GM23338 (cell line): ENCODE measurements at regions not wholly inside any gene's neighbourhood (a gene's known extent, or its start where the extent isn't known, plus 50 kb on each side); places are given as distances from the start of the nearest gene placed in this dataset.

ENCODE experiments used
- ATAC-seq: fragments of 200-7000 bp; cut with Tn5 transposase; 3 replicates; pipeline ENCODE4 v1.9.1; 2020
- DNase-seq: peaks from one replicate; pipeline ENCODE4 v3.0.0-alpha.2; 2015; ENCODE audit warnings: low spot score
- H2AFZ ChIP-seq: fragments of 200-600 bp; sonication (generic); 2 replicates; pipeline ENCODE4 v1.8.0; 2016; ENCODE audit warnings: antibody characterized with exemption, mild to moderate bottlenecking, moderate library complexity
- H3F3A ChIP-seq: fragments of 200-600 bp; sonication (generic); replicated peaks from 2 replicates; pipeline ENCODE4 v1.8.0; 2017; ENCODE audit warnings: antibody characterized with exemption, mixed run types, low read depth
- H3K27ac ChIP-seq: fragments of 200-600 bp; sonication (generic); 2 replicates; pipeline ENCODE4 v1.6.1; 2016; ENCODE audit warnings: low read depth
- H3K27me3 ChIP-seq: fragments of 200-600 bp; sonication (generic); 2 replicates; pipeline ENCODE4 v1.8.0; 2016; ENCODE audit warnings: mild to moderate bottlenecking, mixed run types, moderate library complexity; ENCODE audit not compliant: insufficient read depth
- H3K36me3 ChIP-seq: fragments of 200-600 bp; sonication (generic); 2 replicates; pipeline ENCODE4 v1.8.0; 2016; ENCODE audit warnings: mild to moderate bottlenecking; ENCODE audit not compliant: insufficient read depth
- H3K4me1 ChIP-seq: fragments of 200-600 bp; sonication (generic); 2 replicates; pipeline ENCODE4 v1.8.0; 2016; ENCODE audit warnings: mild to moderate bottlenecking, moderate library complexity; ENCODE audit not compliant: insufficient read depth
- H3K4me2 ChIP-seq: fragments of 200-600 bp; sonication (generic); 2 replicates; pipeline ENCODE4 v1.7.1; 2017; ENCODE audit warnings: mixed run types
- H3K4me3 ChIP-seq: fragments of 200-600 bp; sonication (generic); 2 replicates; pipeline ENCODE4 v1.6.1; 2016; ENCODE audit warnings: mixed run types
- H3K79me2 ChIP-seq: fragments of 200-600 bp; sonication (generic); replicated peaks from 2 replicates; pipeline ENCODE4 v1.8.0; 2017; ENCODE audit warnings: mild to moderate bottlenecking; ENCODE audit not compliant: insufficient read depth
- H3K9me2 ChIP-seq: fragments of 200-600 bp; sonication (generic); 2 replicates; pipeline ENCODE4 v1.8.0; 2017; ENCODE audit not compliant: insufficient read depth
- H4K20me1 ChIP-seq: fragments of 200-600 bp; sonication (generic); replicated peaks from 2 replicates; pipeline ENCODE4 v1.8.0; 2017; ENCODE audit warnings: mild to moderate bottlenecking; ENCODE audit not compliant: insufficient read depth
- H3K27ac Mint-ChIP-seq: 2 replicates; pipeline ENCODE4 v1.8.0; 2020; ENCODE audit warnings: inconsistent platforms, mild to moderate bottlenecking, moderate library complexity, mixed read lengths
- H3K27me3 Mint-ChIP-seq: 3 replicates; pipeline ENCODE4 v1.8.0; 2022; ENCODE audit warnings: low read depth, mild to moderate bottlenecking, moderate library complexity, mixed read lengths, inconsistent platforms; ENCODE audit not compliant: insufficient read depth, poor library complexity
- H3K36me3 Mint-ChIP-seq: 3 replicates; pipeline ENCODE4 v1.8.0; 2021; ENCODE audit warnings: low read depth, mild to moderate bottlenecking, inconsistent platforms, moderate library complexity, mixed read lengths
- H3K4me1 Mint-ChIP-seq: 3 replicates; pipeline ENCODE4 v1.8.0; 2020; ENCODE audit warnings: mild to moderate bottlenecking, inconsistent platforms, mixed read lengths
- H3K4me3 Mint-ChIP-seq: 3 replicates; pipeline ENCODE4 v1.8.0; 2021; ENCODE audit warnings: moderate library complexity, mild to moderate bottlenecking, inconsistent platforms, mixed read lengths
- H3K9me3 Mint-ChIP-seq: 3 replicates; pipeline ENCODE4 v1.8.0; 2020; ENCODE audit warnings: moderate library complexity, mild to moderate bottlenecking, inconsistent platforms, mixed read lengths
- CREB1 ChIP-seq: fragments of 250-450 bp; sonication (Bioruptor Pico); IDR thresholded peaks from 2 replicates; pipeline ENCODE4 v1.5.0; 2020; ENCODE audit warnings: low read depth, mild to moderate bottlenecking, moderate library complexity
- EZH2 ChIP-seq: fragments of 200-600 bp; sonication (generic); IDR thresholded peaks from one replicate; pipeline ENCODE4 v1.8.0; 2017; ENCODE audit warnings: antibody characterized with exemption, mild to moderate bottlenecking, low read depth; ENCODE audit not compliant: unreplicated experiment
- EZH2phosphoT487 ChIP-seq: fragments of 200-600 bp; sonication (generic); IDR thresholded peaks from one replicate; pipeline ENCODE4 v1.8.1; 2018; ENCODE audit warnings: antibody characterized with exemption; ENCODE audit not compliant: unreplicated experiment
- JUNB ChIP-seq: IDR thresholded peaks from one replicate; pipeline ENCODE4 v1.6.1; 2016; ENCODE audit warnings: antibody characterized with exemption; ENCODE audit not compliant: unreplicated experiment
- NANOG ChIP-seq: IDR thresholded peaks from 2 replicates; pipeline ENCODE4 v1.6.1; 2016; ENCODE audit warnings: antibody characterized with exemption, borderline replicate concordance
- POLR2AphosphoS5 ChIP-seq: IDR thresholded peaks from 2 replicates; pipeline ENCODE4 v1.6.1; 2016; ENCODE audit warnings: antibody characterized with exemption, low read depth
- REST ChIP-seq: IDR thresholded peaks from one replicate; pipeline ENCODE4 v1.6.1; 2018; ENCODE audit warnings: antibody characterized with exemption; ENCODE audit not compliant: unreplicated experiment
- STAT1 ChIP-seq: IDR thresholded peaks from one replicate; pipeline ENCODE4 v1.6.1; 2016; ENCODE audit warnings: antibody characterized with exemption; ENCODE audit not compliant: unreplicated experiment
- ZNF114 ChIP-seq: fragments of 250-450 bp; sonication (Bioruptor Pico); IDR thresholded peaks from 2 replicates; pipeline ENCODE4 v1.5.0; 2020; ENCODE audit warnings: mild to moderate bottlenecking, moderate library complexity
- ZNF331 ChIP-seq: fragments of 250-450 bp; sonication (Bioruptor Pico); IDR thresholded peaks from 2 replicates; pipeline ENCODE4 v1.5.0; 2020; ENCODE audit warnings: low read depth, mild to moderate bottlenecking, moderate library complexity
- ZNF462 ChIP-seq: fragments of 250-450 bp; sonication (Bioruptor Pico); IDR thresholded peaks from 2 replicates; pipeline ENCODE4 v1.5.0; 2020; ENCODE audit warnings: mild to moderate bottlenecking, moderate library complexity
- TF ChIP-seq, protein P1 (sequence below), 2 experiments: fragments of 200-600 bp in 1 of 2; sonication (generic) in 1 of 2; conservative IDR thresholded peaks; 2 replicates each; pipeline versions ENCODE4 v1.5.1 to v1.6.1; 2016 to 2017; ENCODE audit warnings: antibody characterized with exemption in 2 of 2, low read depth in 2 of 2, mild to moderate bottlenecking in 2 of 2, moderate library complexity in 1 of 2
- TF ChIP-seq, protein P2 (sequence below): IDR thresholded peaks from 2 replicates; pipeline ENCODE4 v1.6.1; 2016; ENCODE audit warnings: antibody characterized with exemption

DNA sequence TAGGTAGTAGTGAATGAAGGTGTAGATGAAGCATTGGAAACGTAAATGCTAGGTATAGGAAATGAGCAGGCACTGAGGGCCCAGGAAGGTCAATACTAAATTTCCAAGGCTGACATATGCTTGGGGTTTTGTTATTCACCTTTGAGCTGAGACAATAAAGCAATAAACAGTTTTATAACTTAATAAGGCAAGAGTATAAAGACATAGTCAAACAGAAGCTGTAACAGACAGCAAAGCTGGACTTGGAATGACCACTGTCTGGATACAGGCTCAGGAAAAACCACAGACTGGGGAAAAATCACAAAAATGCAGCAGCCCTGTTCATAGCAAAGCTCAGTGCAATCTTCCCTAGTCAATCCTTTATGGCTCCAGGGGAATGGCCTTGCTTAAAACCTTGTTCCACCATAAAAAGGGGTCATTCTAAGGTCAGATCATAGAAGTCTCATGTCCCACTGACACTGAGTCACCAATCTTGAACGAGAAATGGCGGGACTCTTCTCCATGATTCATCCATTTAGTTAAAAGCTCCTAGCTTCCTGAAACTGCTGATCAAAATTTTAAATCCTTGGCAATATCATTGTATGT is 493.3 kb downstream of the CMPK2 start:
- H3K27ac Mint-ChIP-seq: no peak overlapping the region
- no peak overlapping the region for H2AFZ ChIP-seq
- H3F3A ChIP-seq: no peaks in the 10 kb centered on the region
- peaks cover 3% of the 10 kb centered on the region; the same call in 1 of the 2 replicates for H3K36me3 ChIP-seq
- H3K36me3 Mint-ChIP-seq: peaks cover 6% of the 10 kb centered on the region; the same call in 2 of the 3 replicates
- no peaks in the 10 kb centered on the region for H3K4me1 ChIP-seq
- H3K4me2 ChIP-seq: no peak overlapping the region
- no peaks in the 10 kb centered on the region for H4K20me1 ChIP-seq
- no peaks in the 10 kb centered on the region for H3K27me3 ChIP-seq
- no peaks in the 10 kb centered on the region for H3K79me2 ChIP-seq
- ATAC-seq: no peak
- H3K9me2 ChIP-seq: no peaks in the 10 kb centered on the region
- H3K4me3 ChIP-seq: no peak overlapping the region
- no peak overlapping the region for H3K4me3 Mint-ChIP-seq
- no peak for DNase-seq
- no peaks in the 10 kb centered on the region for H3K4me1 Mint-ChIP-seq
- H3K27ac ChIP-seq: no peak overlapping the region
- H3K27me3 Mint-ChIP-seq: peaks cover 1% of the 10 kb centered on the region
- TF ChIP-seq ZNF331 (CRISPR knock-in tag) (no peak), REST (no peak), ZNF462 (CRISPR knock-in tag) (no peak), CREB1 (no peak), EZH2 (no peak), STAT1 (no peak), NANOG (no peak), JUNB (no peak), EZH2phosphoT487 (no peak), ZNF114 (CRISPR knock-in tag) (no peak), POLR2AphosphoS5 (no peak)
- TF ChIP-seq, protein P1, sequence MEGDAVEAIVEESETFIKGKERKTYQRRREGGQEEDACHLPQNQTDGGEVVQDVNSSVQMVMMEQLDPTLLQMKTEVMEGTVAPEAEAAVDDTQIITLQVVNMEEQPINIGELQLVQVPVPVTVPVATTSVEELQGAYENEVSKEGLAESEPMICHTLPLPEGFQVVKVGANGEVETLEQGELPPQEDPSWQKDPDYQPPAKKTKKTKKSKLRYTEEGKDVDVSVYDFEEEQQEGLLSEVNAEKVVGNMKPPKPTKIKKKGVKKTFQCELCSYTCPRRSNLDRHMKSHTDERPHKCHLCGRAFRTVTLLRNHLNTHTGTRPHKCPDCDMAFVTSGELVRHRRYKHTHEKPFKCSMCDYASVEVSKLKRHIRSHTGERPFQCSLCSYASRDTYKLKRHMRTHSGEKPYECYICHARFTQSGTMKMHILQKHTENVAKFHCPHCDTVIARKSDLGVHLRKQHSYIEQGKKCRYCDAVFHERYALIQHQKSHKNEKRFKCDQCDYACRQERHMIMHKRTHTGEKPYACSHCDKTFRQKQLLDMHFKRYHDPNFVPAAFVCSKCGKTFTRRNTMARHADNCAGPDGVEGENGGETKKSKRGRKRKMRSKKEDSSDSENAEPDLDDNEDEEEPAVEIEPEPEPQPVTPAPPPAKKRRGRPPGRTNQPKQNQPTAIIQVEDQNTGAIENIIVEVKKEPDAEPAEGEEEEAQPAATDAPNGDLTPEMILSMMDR (conservative IDR thresholded peaks at IDR 0.05; ENCODE audit: low read depth in 2 of 2): no peak
- TF ChIP-seq, protein P2, sequence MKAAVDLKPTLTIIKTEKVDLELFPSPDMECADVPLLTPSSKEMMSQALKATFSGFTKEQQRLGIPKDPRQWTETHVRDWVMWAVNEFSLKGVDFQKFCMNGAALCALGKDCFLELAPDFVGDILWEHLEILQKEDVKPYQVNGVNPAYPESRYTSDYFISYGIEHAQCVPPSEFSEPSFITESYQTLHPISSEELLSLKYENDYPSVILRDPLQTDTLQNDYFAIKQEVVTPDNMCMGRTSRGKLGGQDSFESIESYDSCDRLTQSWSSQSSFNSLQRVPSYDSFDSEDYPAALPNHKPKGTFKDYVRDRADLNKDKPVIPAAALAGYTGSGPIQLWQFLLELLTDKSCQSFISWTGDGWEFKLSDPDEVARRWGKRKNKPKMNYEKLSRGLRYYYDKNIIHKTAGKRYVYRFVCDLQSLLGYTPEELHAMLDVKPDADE: no peak
- H3K9me3 Mint-ChIP-seq: peaks cover 62% of the 10 kb centered on the region
